HG03571 (cell line): ENCODE measurements at regions not wholly inside any gene's neighbourhood (a gene's known extent, or its start where the extent isn't known, plus 50 kb on each side); places are given as distances from the start of the nearest gene placed in this dataset.
A peak's percentile ranks its signal among the peaks of the same experiment; 100 is the strongest.

ENCODE experiments used
- ATAC-seq: cut with Tn5 transposase; IDR thresholded peaks from one replicate; pipeline ENCODE4 v1.9.1; 2021; ENCODE audit not compliant: unreplicated experiment

DNA sequence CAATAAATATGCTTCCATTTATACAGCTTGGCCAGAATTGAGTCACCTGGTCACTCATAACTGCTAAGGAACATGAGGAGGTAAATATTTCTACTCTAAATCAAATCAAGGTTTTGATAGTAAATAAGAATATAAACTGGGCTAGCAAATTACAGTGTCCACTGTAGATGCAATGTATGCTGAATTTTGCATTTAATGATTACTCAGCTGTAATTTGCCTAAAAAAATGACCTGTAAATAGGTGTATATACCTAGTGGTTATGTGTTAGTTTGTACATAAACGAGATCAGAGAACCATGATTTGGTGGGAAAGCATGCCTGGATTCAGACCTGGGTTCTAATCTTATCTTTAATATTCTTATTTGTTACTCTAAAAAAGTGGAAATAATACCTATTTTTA lies 76.6 kb upstream of the CNTN1 start:
- ATAC-seq, result no peak

DNA sequence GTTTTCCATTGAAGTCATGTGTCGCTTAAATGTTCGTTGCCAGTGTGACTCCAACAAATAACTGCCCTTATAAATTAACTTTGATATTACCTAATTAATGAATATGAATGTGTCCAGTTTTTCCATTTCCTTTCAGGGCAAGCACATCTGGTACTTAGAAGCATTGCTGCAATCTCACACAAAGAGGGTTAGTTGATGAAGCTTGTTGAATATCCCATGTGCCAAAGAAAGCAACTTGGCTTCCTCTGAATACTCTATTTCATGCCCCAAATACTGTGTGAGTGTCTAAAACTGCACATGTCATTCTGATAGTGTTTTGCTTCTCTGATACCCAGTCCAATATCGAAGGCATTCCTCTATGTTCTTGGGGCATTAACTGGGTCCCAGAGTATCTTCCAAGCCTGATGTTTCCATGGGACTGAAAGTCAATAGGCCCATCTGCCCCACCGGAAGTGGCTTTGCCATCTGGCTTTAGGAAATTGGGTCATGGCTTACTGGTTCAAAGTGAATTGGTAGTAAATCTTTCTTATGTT lies 75.8 kb upstream of the CNTN1 start:
- ATAC-seq, result no peak

DNA sequence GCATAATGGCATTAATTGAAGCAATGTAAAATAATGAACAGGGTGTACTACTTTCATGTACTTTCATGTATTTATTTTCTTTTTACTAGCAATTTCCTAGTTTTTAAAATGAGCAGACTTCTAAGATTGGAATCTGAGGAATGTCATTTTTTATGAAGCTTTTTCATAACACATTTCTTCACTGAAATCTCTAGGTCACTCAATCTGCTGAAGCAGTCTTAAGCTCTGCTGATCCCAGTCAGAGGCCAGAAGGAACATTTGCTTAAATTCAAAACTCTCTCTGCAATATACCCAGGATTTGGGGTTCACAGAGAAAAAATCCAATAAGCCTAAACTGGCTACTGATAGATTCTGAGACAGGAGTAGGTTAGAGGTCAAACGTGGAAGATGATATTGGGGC lies 73.6 kb upstream of the CNTN1 start:
- no peak for ATAC-seq

DNA sequence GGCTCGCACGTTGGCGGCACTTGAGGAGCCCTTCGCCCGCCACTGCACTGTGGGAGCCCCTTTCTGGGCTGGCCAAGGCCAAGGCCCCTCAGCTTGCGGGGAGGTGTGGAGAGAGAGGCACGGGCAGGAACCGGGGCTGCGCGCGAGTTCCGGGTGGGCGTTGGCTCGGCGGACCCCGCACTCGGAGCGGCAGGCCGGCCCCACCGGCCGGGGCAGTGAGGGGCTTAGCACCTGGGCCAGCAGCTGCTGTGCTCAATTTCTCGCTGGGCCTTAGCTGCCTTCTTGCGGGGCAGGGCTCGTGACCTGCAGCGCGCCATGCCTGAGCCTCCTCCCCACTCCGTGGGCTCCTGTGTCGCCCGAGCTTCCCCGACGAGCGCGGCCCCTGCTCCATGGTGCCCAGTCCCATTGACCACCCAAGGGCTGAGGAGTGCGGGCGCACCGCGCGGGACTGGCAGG lies 71.6 kb upstream of the CNTN1 start:
- no peak for ATAC-seq

DNA sequence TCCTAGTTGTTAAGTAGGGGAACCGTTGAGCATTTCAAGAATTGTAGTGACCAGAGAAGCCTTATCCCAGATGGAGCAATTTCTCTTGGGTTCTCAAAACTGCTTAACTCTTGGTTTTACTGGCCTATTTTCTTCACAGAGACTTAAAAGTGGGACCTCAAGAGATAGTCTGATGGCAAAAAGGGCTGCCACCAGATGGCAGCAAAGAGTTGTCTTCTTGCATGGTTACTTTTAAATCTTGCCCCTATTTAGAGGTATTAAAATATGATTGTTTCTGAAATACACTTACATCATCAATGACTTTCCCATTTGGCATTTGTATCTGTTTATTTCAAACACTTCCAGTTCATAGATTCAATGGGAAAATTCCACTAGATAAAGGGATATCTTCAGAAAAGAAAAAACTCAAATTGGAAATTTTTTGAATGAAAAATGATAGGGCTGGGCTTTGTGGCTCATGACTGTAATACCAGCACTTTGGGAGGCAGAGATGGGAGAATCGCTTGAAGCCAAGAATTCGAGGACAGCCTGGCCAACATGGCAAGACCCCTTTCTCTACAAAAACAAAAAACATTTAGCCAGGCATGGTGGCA lies 69.9 kb upstream of the CNTN1 start:
- ATAC-seq, result peak; percentile 62

DNA sequence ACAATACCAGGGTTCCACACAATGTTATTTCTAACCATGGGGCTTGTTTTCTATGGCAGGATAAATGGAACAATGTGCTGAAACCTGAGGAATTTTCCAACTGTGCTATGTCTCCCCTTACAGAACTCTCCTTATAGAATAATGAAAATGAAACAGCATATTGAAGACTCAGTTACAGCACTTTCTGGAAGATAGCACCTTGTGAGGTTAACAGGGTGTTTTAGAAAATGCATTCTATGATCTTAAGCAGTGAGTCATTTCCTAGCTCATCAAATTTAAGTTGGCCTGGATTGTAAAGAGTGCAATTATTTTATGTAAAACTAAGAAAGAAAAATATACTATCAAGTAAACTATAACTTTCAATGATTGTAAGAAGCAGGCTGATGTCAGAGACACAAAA lies 60.1 kb upstream of the CNTN1 start:
- no peak for ATAC-seq

DNA sequence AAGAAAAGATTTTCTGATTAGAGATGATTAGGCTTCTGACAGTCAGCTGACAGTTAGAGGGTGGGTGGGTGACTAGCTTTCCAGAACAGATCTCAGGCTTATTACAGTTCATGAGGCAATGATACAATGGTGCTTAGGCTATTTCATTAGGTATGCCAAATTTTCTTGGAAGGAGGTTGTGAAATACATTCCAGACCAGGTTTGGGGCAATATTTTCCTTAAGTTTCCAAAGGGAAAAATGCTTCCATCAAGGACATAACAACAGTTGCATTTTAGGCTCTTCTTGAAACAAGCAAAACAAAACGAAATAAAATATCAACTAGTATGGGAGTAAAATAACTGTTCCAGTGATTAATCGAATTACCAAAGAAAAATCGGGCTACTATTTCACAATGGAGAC lies 59.3 kb upstream of the CNTN1 start:
- no peak for ATAC-seq

DNA sequence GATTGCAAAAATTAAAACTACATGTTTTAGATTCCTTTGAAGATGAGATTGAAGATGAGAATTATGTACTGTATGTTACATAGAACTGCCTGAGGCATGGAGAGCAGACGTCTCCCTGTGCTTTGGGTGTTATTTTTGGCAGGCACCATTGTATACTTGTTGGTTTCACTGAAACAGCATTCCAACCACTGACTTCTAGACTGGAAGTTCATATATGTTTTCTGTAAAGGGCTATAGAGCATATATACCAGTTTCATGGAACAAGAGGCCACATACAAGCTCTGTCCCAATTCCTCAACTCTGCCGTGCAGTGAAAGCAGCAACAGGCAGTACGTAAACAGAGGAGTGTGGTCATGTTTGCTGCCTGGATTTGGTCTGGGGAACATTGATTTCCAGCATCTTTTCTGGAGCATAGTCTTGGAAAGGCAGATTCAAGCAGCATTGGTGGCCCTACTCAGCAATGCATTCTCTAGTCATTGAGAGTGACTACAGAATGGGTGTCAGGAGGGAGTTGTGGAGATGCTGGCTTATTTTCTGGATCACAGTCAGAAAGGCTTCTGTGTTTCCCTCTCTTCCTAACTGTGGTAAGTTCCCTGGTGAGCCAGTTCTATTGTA lies 57.6 kb upstream of the CNTN1 start:
- no peak for ATAC-seq

DNA sequence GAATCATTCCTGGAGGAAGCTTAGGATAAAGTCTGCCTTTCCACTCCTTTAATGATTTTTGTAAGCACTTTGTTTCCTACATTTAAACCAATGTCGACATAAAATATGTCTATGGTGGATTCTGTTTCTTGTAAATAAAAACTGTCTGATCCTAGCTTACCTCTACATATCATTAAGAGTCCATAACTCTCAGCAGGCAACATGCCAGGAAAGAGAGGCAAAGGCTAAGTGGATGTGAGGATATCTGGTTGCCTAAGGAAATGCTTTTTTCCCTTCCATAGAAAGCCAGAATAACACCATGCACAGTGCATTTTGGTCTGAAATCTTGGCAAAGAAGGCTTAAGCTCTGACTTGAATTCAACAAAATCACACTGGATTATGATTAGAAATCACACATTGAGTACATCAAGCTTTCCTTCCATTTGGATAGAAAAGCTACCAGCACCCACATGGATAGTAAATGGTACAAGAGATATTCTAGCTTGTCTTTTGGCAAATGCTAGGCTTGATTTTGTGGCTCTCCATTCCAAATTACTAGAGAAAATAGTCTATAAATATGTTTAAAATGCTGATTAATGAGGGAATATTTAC lies 57.0 kb upstream of the CNTN1 start:
- no peak for ATAC-seq
